Activated T-cell treated with anti-CD3 and anti-CD28 coated beads, Interleukin-2, amount 50 U/mL, for 48 hours (primary cell): ENCODE measurements at regions not wholly inside any gene's neighbourhood (a gene's known extent, or its start where the extent isn't known, plus 50 kb on each side); places are given as distances from the start of the nearest gene placed in this dataset.
"Not testable (repeated sequence)": the region's sequence is repeated elsewhere in the genome, so short reads cannot be mapped to it uniquely, and the experiment has no call there.

ENCODE experiments used
- DNase-seq, 2 experiments: peaks; one replicate each; pipeline ENCODE4 v3.0.0-alpha.2; 2020

DNA sequence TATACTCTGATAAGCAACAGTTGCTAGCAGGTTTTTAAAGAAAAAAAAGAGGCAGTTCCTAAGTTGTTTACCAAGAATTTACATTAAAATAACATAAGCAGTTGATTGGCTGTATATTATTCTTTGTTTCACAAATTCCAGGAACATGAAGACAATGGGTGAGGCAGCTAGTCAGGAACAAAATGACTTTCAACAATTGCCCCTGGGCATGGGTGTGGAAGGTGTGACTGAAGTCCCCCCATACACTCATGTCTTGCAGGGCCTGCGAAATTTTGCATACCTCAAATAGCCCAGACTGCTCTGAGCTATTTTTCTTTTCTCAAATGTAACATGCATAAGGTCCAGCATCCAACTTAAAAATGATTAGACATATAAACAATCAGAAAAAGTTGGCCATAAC lies 267.2 kb upstream of the DIO3 start:
- DNase-seq = no peak

DNA sequence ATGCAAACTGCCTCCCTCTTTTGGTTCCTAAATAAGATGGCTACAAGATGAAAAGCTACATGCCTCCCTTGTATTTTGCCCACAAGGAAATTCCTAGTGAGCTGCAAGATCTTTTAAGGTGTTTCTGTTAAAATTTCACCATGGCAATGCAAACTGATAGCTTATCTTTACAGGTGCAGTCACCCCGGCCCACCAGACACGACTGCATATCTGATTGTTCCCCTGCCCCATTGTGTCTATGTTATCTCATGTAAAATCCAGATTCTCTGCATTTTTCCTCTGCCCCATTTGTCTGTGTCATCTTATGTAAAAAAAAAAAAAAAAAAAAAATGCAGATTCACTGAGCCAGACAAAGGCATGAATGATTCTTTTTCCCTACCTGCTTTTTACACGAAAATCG lies 261.5 kb upstream of the DIO3 start:
- not testable (repeated sequence) for DNase-seq

DNA sequence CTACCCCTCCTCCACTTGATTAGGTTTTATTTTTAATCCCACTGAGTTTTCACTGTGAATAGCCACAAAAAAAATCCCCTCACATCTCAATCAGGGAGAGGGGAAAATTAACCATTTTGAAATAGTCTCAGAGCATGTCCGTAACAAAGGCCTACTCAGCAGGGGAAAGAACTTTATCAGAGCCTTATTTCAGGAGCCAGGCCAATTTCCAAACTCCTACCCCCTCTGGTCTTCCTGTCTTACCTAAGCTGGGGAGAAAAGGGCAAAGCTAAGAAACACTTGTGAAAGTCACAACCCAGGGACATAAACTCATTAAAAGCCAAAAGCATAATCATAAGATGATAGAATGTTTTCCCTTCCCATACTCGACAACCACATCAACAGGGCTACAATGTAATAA lies 260.3 kb upstream of the DIO3 start:
- no peak for DNase-seq

DNA sequence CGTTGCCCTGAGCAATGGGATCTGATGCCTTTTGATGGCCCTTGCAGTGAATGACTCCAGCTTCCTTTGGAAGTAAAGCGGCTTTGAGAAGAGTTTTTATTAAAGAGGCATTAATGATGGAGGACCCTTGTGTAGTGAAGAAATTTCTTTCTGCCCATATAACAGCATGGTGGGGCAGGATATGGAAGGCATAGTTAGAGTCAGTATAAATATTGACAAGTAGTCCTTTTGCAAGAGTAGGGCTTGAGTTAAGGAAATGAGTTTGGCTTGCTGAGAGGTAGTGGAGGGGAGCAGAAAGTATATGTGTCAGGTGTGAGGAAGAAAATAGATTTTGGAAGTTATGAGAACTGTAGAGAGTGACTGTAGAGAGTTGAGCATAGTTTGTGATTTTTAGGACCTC lies 254.1 kb upstream of the DIO3 start:
- not testable (repeated sequence) for DNase-seq

DNA sequence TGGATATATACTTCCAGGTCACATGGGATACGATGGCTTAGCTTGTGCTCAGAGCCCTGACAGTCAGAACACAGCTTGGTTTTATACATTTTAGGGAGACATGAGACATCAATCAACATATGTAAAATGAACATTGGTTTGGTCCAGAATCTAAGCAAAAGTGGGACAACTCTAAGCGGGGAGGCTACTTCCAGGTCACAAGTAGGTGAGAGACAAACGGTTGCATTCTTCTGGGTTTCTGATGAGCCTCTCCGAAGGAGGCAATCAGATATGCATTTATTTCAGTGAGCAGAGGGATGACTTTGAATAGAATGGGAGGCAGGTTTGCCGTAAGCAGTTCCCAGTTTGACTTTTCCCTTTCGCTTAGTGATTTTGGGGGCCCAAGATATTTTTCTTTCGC lies 250.1 kb upstream of the DIO3 start:
- DNase-seq = not testable (repeated sequence)

DNA sequence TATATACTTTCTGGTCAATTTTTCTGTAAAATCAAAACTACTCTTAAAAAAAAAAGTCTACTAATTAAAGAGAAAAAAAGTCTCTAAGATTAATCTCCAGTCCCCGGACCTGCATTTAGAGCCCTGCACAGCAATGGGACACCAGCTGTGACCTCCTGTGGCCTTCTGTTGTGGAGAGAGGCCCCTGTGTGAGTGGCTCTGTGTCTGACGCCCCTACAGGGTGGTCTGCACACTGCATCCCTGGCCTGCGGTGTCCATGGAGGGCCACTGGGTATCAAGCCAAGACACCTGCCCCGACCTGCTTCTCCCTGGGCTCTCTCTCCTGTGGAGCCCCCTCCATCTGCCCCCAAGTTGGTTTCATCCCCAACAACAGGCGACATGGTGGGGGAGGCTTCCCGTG lies 248.0 kb upstream of the DIO3 start:
- DNase-seq = no peak

DNA sequence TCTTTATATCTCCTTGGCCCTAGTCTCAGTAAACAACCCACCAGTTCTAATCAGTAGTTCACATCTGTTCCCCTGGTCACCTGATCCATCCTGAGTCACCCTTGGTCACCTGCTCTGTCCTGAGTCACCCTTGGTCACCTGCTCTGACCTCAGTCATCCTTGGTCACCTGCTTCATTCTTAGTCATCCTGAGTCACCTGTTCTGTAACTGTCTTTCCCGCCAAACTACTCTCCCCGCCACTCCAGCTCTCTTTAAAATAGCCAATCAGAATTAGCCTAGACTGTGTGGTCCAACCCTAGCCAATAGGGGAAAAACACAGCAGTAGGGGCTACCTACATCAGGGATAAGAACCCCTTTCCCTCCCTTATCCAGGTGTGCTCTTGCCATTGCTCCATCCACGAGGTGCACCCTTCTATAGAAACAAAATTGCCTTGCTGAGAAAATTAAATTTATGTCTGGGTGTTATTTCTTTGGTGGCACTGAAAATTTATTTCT lies 245.4 kb upstream of the DIO3 start:
- no peak for DNase-seq

DNA sequence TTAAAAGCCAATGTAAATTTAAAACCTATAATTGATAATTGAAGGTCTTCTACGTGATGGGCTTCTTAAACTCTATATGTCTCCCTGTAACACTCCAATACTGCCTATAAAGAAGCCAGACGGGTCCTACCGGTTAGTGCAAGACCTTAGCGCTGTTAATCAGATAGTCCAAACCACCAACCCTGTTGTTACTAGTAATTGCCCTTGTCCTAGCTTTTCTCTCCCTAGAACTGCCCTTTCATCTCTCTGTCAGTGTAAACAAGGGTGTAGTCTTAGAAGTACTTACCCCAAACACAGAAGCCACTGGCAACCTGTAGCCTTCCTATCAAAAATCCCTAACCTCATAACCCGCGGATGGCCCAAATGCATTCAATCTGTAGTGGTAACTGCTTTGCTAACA lies 243.0 kb upstream of the DIO3 start:
- DNase-seq = no peak

DNA sequence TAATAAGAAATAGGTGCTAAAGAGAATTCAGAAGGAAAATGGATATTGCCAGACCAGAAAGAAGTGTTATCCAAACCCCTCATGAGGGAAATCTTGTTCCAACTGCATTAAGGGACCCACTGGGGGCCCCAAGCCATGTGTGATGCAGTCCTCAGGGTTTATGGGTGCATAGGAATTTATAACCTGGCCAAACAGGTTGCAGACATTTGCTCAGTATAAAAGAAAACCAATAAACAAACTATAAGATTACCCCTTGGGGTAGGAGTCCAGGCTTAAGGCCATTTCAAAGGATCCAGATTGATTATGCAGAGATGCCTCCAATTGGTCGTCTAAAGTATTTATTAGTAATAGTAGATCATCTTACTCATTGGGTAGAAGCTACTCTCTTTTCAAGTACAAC lies 240.9 kb upstream of the DIO3 start:
- DNase-seq = no peak

DNA sequence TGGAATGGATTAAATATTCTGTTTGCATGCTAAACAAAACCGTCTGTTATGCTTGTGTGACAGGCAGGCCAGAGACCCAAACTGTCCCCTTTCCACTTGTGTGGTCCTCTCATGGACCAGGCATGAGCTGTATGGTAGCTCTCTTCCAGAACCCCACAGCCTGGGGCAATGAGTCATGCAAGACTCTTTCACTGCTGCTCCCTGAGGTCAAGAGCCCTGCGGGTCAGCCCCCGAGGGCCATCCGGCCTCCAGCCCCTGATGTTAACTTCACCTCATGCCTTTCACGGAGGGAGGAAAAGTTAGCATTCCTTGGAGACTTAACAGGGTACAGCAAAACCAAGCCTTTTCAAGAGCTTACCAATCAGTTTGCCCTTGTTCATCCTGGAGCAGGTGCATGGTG lies 239.1 kb upstream of the DIO3 start:
- no peak for DNase-seq

DNA sequence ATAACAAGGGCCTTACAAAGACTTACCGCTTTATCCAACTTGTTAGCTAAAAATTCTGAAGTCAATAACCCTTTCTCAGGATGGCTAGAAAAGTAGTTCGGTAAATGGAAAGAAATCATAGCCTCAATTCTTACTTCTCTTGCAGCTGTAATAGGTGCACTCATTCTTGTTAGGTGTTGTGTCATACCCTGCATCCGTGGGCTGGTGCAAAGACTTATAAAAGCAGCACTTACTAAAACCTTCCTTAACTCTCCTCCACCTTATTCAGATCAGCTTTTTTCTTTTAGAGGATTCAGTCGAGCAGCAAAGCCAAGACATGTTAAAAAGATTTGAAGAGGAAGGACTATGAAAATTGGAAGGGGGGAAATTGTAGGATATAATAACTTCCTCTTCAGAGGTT lies 238.2 kb upstream of the DIO3 start:
- no peak for DNase-seq

DNA sequence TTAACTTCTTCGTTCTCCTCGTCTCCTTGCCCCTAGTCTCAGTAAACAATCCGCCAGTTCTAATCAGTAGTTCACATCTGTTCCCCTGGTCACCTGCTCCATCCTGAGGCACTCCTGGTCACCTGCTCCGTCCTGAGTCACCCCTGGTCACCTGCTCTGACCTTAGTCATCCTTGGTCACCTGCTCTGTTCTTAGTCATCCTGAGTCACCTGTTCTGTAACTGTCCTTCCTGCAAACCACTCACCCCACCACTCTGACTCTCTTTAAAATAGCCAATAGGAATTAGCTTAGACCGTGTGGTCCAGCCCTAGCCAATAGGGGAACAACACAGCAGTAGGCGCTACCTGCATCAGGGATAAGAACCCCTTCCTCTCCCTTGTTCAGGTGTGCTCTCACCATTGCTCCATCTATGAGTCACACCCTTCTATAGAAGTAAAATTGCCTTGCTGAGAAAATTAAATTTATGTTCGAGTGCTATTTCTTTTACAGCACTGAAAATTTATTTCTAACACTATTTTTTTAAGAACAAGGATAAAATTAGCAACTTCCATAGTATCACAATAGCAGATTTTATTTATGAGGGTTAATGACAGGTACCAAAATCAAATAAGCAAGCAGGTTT lies 237.6 kb upstream of the DIO3 start:
- DNase-seq = not testable (repeated sequence)

DNA sequence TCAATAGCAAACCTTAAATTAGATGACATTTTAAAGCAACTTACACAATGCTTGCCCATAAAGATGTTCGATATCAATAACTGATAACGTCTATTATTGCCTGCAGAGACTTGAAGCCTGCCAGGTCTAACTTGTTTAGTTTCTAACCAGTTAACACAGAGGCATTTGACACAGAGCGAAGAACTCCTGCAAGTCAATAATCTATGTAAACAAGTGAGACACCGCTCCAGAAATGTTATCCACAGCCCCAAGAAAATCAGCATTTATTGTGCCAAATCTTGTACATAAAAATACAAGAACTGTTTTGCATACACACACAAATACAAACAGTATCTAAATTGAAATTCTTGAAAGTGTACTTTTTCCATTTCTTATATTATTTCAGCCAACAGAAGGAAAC lies 236.0 kb upstream of the DIO3 start:
- no peak for DNase-seq

DNA sequence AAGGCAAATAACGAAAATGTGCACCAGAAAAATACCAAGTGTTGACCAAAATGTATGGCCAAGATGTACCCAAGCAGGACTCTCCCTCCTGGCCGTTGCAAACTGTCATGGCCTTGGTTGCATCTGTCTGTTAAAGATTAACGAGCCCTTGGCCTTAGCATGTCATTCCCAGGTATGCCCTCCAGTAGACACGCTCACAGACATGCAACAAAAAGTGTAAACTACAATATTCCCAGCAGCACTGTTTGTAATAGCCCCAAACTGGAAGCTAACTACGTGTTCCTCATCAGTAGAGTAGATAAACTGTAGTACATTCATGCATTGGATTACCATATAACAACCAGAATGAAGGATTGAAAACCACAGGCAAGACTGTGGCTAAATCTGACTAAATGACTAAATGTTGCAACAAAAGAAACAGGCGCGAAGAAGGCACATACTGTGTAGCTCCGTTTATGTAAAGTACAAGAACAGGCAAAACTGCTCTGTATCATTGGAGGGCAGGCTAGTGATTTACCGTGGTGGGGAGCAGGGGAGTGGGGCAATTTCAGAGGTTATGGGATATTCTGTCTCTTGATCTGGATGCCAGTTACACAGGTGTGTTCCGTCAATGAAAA lies 232.8 kb upstream of the DIO3 start:
- DNase-seq = no peak

DNA sequence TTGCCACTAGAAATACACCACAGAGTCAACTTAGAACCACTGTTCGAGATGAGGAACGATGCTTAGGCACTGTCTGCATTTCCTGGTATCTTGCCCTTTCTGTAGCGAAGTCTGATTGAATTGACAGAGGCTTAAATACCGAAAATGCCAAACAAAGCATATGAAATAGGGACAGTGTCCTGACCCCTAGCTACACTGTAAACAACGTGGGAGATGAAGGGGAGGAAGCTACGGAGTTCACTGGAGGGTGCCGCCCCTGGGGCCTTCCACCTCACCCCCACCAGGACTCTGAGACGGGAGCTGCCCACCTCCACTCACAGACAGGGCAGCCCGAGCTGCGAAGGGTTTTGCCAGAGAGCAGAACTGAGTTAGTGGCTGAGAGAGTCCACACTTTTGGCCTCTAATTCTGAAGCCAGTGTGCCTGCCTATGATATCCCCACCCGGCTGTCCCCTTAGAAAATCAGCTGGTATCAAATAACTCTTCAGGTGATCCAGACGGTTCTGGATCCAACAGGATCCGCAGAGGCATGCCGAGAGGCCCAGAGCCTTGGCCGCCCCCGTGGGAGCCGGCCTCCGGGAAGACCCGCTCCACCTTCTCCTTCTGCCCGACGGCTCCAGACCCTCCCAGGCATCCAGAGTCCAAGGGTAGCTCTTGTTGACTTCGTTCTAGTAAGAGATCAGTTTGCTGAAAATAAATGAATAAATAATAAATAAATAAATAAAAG lies 230.7 kb upstream of the DIO3 start:
- no peak for DNase-seq

DNA sequence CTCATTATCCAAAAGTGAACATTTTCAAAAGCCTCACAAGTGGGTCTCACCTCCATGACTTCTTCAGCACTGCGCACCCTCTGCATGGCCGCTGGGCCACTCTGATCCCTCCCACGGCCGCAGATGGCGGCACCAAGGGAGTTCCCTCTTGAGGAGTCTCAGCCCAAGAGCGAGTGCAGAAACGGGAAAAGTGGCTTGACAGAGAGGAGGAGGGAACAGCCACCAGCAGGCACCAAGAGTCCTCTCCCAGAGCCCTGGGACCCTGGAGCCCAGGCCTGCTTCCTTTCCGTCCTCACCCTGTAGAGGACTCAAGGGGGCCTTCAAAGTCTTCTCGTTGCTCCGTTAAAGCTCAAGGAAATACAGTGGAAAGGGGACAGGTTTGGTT lies 230.2 kb upstream of the DIO3 start:
- DNase-seq = no peak

DNA sequence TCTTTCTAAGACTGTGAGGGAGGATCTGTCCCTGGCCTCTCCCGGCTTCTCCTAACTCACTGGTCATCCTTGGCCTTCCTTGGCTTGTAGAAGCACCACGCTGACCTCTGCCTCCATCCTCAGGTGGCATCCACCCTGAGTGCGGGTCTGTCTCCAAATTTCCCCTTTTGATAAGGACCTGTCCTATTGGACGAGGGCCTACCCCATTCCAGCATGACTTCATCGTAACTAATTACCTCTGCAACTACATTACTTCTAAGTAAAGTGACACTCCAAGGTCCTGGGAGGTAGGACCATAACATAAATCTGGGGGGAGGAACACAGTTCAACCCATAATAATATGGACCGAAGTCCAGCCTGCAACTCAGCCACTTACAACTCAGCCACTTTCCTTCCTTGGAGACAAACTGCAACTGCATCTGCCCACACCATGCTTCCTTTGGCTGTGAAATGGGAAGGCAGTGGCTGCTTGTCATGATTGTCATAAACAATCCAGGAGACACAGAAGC lies 229.6 kb upstream of the DIO3 start:
- no peak for DNase-seq

DNA sequence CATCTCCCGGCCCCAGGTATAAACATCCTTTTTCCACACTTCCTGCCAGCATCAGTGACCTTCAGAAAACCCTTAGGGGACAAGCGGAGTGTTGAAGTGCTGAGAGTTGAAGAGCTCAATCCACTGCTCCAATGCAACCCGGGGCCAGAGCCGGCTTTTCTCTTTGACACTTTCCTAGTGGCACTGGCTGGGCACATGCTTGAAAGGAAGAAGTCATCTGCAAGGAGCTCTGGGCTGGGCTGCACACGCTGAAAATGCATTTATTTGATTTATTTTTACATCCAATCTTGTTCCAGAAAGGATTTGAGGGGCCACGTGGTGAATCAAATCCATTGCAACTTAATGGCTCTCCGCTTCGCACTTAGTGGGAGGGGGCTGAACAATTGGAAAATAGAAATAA lies 229.0 kb upstream of the DIO3 start:
- DNase-seq = no peak

DNA sequence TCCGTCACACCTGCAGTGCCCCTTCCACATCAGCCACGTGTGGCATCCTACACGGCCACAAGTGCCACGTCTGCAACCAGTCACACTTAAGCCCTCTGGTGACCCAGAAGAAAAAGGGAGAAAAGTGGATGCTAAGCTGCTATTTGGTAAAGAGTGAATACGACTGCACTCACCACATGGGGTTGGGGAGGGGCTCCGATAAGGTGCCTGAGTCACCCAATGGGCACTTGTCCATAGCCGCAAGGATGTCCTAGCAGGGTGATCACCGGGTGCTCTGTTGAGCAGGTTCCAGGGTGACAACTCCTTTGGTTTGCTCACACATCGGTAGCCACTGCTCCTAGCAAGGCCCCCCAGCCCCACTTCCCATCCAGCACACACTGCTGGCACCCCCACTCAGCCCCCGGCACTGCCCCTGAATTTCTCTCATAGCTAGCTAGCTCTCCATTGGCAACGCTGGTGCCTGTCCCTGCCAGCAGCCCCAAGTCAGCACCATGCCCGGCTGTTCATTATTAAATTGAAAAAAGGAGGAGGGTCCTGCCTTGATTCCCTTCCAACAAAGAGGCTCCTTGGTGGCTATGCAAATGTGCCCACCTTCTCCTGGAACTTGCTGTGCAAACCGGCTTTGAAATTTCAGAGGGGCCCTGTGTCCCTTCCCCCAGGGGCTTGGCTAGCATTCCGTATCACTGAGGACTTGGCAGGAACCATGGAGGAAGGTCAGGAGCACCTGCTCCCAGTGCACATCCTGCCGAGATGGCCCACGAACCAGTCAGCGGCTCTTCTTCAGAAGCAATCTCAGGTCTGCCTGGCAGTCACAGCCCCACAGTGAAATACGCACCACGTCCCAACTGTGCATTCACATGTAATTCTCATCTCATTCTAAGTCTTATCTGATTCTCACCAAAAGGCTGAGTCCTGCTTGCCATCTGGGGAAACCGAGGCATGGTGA lies 227.7 kb upstream of the DIO3 start:
- DNase-seq = no peak

DNA sequence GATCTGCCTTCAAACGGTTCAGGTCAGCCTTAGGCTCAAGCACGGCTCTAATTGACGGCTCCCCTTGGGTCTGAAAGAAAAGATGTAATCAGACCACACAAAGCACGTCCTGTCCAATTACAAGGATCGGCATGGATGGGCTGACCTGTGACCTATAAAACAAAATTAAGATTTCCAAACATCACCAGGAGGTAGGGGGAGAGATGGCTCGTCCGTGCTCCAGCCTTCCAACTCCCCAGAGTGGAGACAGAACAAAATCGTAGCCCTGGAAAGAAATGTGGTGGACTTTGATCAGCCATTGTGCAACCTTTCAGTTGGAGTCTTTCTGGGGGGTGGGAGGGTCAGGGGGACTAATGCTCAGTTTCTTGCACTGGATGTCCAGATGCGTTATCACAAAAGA lies 226.6 kb upstream of the DIO3 start:
- no peak for DNase-seq

DNA sequence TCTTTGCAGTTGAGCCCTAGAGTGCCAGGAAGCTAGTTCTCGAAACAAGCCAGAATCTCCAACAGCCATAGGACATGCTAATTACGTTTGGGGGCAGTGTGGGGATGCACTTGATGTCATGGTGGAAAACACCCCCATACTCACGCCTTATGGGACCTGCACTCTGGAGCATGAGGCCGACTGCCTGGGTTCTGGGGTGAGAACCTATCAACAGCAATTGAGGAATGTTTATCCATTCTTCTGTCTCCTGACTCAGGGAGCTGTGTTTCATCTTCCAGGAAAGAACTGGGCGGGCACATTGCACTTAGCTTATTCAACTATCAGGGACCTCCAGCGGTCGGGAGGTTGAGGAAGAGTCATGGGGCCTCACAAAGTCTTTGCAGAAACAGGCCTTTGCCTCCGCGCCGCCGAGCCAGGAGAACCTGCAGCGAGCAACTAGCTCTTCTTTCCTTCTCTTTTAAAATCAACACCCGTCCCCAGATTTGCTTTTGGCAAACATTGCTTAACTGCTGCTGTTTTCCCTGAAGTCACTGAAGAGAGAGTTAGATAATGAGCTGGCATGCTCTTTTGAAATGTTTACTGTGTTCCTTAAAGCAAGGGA lies 226.1 kb upstream of the DIO3 start:
- no peak for DNase-seq

DNA sequence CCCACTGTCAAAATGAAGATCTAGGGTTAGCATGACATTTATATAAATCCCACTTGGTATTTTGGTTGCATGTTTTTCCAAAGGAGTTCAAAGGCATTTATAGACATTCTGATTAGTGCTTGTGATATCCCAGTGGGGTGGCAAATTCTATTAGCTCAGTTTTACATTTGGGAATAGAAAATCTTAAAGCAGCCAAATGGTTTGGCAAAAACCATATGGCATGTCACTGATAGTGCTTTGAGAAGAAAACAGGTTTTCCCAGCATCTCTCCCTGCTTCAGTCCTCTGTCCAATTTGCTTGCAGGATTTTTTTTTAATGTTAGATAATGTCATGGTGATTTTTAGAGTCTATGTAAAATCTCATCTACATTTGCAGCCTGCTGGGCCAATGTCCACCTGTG lies 225.1 kb upstream of the DIO3 start:
- no peak for DNase-seq

DNA sequence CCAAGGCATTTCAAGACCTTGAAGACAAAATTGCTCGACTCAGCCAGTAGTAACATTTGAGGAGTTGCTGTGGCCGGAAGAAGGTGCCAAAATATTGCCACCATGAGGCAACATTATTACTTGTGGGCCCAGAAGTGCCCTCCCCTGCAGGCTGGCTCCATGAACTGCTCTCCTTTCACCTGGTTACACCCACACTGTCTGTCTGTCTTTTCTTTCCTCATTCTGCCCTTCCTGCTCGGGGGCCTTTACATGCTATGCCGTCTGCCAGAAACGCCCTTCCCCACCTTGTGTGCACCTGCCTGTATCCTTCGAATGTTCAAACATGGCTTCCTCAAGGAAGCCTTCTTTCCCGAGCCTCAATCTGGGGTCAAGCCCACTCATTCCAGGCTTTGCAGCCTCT lies 224.2 kb upstream of the DIO3 start:
- DNase-seq = no peak
